GM12865 (cell line): ENCODE measurements at regions not wholly inside any gene's neighbourhood (a gene's known extent, or its start where the extent isn't known, plus 50 kb on each side); places are given as distances from the start of the nearest gene placed in this dataset.
"Not testable (repeated sequence)": the region's sequence is repeated elsewhere in the genome, so short reads cannot be mapped to it uniquely, and the experiment has no call there.

ENCODE experiments used
- DNase-seq: peaks from one replicate; pipeline ENCODE4 v3.0.0; 2010; ENCODE audit warnings: low read depth
- H3K4me3 ChIP-seq: 2 replicates; pipeline ENCODE4 v1.5.1; 2011; ENCODE audit warnings: mild to moderate bottlenecking, low read depth, low read length, control low read depth
- TF ChIP-seq, protein P1 (sequence below): IDR thresholded peaks from 2 replicates; pipeline ENCODE4 v1.5.1; 2011; ENCODE audit warnings: low read length, control low read depth, low read depth, inconsistent platforms; ENCODE audit not compliant: insufficient read depth; ENCODE audit errors: missing control alignments

DNA sequence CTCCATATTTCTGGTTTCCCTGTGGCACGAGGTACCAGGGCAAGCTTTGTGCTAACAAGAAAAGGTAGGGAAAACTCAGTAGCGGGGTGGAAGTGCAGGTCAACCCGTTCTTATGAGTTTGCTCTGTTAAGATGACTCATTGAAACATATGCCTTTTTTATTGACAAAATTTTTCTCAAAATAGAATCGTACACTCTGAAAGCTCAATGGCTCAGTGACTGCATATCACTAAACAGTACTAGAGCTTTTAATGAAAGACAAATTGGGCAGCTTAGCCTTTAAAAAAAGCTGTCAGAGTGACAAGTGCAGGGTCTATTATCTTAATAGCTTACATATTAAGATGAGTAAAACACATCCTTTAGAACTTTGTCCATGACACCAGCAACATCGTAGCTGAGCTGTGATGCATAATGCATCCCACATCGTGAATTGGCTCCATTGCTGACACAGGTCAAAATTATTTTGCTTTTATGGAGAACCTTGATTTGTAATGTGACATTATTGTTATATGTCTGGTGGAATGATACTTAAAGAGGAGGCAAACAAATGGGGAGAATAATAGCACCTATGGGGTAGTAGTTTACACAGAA lies 264.4 kb downstream of the ETV1 start:
- TF ChIP-seq, protein P1, sequence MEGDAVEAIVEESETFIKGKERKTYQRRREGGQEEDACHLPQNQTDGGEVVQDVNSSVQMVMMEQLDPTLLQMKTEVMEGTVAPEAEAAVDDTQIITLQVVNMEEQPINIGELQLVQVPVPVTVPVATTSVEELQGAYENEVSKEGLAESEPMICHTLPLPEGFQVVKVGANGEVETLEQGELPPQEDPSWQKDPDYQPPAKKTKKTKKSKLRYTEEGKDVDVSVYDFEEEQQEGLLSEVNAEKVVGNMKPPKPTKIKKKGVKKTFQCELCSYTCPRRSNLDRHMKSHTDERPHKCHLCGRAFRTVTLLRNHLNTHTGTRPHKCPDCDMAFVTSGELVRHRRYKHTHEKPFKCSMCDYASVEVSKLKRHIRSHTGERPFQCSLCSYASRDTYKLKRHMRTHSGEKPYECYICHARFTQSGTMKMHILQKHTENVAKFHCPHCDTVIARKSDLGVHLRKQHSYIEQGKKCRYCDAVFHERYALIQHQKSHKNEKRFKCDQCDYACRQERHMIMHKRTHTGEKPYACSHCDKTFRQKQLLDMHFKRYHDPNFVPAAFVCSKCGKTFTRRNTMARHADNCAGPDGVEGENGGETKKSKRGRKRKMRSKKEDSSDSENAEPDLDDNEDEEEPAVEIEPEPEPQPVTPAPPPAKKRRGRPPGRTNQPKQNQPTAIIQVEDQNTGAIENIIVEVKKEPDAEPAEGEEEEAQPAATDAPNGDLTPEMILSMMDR = no peak
- no peak overlapping the region for H3K4me3 ChIP-seq
- no peak for DNase-seq

- H3K4me3 ChIP-seq = no peak overlapping the region
- no peak for DNase-seq
- TF ChIP-seq, protein P1 = no peak
These were observed 263.9 kb downstream of the ETV1 start for GRCh38 chr7:13725591-13725990.

- TF ChIP-seq, protein P1 = no peak
- no peak for DNase-seq
- no peak overlapping the region for H3K4me3 ChIP-seq
These were observed 262.2 kb downstream of the ETV1 start for GRCh38 chr7:13727279-13727678.

- no peak for DNase-seq
These were observed 261.7 kb downstream of the ETV1 start for GRCh38 chr7:13727751-13728150.

DNA sequence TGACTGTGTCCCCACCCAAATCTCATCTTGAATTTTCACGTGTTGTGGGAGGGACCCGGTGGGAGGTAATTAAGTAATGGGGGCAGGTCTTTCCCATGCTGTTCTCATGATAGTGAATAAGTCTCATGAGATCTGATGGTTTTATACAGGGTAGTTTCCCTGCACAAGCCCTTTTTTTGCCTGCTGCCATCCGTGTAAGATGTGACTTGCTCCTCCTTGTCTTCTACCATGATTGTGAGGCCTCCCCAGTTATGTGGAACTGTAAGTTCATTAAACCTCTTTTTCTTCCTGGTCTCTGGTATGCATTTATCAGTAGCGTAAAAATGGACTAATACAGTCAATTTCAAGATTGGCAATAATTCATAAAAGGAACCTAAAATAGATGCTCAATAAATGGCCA lies 261.0 kb downstream of the ETV1 start:
- H3K4me3 ChIP-seq, DNase-seq: not testable (repeated sequence)

More at GRCh38 chr7:13727751-13728150, 261.7 kb downstream of the ETV1 start:
- H3K4me3 ChIP-seq = no peak overlapping the region
- TF ChIP-seq, protein P1 = no peak

DNA sequence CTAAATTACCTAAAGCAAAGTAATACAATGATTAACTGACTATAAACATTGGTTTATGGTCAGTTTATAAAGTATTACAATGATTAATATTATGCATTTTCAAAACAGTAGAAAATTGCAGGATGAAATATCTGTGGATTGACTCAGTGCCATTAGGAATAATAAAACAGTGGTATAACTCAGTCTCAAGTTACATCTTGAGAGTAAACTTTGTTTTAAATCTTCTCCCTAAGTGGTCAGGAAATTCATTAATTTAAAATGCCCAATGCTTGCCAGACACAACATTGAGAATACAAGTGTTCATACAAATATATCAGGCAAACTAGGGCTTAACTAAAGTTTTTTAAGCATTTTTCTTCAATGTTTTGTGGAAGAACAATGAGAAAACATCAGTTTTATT lies 257.8 kb downstream of the ETV1 start:
- TF ChIP-seq, protein P1 = no peak
- H3K4me3 ChIP-seq = no peak overlapping the region
- DNase-seq = no peak

DNA sequence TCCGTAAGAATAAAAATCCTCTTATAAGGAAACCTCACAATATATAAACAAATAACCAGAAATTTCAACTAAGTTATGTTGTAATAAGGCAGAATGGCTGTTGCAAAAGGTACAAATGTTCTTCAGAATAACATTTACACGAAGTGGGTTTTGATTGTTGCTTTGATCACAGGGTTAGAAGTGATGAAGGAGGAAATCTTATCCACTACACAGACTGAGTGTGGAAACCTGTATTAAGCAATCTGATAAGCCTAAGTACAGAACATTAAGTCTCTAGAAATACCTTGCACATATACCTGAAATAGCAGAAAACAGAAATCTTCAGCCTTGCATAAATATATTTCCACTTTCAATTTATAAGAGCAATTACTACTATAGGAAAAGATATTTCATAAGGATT lies 251.9 kb downstream of the ETV1 start:
- no peak overlapping the region for H3K4me3 ChIP-seq
- no peak for DNase-seq
- TF ChIP-seq, protein P1 = no peak
